ENCODE measurements at regions not wholly inside any gene's neighbourhood (a gene's known extent, or its start where the extent isn't known, plus 50 kb on each side); places are given as distances from the start of the nearest gene placed in this dataset.

DNA sequence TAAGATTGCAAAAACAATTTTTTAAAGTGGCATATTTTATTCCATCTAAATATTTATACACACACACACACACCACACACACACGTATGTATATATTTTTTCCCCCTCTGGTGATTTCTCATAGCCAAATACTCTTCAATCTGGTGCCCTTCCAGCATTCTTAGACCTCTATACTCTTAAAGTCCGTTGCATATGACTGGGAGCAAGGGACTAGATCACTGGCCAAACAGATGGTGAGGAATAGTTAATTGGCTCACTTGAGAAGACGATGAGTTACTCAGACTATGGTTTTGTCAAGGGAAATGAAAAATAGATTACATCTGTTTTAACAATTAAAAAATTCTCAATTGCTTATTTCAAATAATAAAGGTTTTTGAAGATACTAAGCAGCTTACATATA lies 512.5 kb upstream of the LRRTM4 start:
- DNase-seq: peak; percentile 36

DNA sequence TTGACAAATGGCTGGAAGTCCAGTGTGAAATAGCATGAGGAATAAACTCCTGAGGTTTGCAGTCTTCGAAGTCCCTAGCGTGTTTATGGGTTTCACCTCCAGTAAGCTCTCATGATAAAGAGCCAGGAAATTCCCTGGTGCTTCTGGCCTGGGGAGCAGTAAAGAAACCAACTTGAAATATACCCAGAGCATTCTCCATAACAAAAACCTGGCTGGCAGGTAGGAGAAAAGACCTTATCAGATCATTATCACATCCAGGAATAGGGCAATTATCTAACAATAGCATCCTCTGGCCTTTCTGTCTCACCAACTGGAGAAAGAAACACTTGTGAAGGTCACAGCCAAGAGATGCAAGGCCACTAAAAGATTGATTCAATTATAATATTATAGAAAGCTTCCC lies 513.6 kb upstream of the LRRTM4 start:
- no peak for DNase-seq

DNA sequence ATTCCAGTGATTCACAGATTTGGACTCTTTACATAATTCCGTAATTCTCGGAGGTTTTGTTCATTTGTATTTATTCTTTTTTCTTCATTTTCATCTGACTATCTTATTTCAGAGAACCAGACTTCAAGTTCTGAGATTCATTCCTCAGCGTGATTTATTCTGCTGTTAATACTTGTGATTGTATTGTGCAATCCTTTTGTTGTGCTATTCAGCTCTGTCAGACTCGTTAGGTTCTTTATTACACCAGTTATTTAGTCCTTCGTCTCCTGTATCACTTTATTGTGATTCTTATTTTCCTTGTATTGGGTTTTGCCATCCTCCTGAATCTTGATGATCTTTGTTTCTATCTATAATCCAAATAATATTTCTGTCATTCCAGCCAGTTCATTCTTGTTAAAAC lies 529.3 kb upstream of the LRRTM4 start:
- DNase-seq: no peak

DNA sequence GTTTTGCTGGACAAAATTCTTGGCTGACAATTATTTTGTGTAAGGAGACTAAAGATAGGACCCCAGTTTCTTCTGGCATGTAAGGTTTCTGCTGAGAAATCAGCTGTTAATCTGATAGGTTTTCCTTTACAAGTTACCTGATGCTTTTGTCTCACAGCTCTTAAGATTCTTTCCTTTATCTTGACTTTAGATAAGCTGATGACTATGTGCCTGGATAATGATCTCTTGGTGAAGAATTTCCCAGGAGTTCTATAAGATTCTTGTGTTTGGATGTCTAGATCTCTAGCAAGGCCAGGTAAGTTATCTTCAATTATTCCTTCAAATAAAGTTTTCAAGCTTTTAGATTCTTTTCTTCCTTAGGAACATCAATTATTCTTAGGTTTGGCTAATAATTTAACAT lies 534.8 kb upstream of the LRRTM4 start:
- DNase-seq: no peak

DNA sequence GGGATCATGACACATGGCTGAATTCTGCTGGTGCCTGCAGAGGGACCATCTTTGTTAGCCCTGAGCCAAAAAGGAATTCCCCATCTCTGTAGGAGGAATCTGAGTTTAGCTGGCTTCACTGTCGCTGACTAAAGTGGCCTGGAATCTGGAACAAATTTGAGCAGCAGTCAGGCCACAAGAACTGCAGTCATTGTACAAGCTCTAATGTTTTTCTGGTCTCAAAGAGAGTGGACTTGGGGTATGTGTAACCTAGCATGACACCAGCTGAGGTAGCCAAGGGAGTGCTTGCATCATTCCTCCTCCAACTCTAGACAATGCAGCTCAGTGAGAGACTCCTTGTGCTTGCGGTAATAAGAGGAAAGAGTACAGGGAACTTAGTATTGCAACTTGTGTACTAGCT lies 539.1 kb upstream of the LRRTM4 start:
- no peak for DNase-seq

DNA sequence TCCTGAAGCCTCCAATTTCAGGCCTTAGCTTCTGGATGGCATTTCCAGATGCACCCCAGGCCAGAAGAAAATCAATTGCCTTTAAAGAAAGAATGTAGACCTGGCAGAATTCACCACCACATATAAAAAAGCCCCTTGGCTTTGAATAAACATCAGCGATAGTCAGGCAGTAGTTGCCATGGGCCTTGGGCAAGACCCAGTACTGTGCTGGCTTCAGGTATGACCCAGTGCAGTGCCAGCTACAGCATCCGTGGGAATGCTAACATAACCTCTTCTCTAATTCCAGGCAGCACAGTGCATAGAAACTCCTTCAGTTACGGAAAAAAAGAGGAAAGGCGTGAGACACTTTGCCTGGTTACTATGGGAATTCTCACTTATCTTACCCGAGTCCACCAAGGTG lies 539.6 kb upstream of the LRRTM4 start:
- no peak for DNase-seq

DNA sequence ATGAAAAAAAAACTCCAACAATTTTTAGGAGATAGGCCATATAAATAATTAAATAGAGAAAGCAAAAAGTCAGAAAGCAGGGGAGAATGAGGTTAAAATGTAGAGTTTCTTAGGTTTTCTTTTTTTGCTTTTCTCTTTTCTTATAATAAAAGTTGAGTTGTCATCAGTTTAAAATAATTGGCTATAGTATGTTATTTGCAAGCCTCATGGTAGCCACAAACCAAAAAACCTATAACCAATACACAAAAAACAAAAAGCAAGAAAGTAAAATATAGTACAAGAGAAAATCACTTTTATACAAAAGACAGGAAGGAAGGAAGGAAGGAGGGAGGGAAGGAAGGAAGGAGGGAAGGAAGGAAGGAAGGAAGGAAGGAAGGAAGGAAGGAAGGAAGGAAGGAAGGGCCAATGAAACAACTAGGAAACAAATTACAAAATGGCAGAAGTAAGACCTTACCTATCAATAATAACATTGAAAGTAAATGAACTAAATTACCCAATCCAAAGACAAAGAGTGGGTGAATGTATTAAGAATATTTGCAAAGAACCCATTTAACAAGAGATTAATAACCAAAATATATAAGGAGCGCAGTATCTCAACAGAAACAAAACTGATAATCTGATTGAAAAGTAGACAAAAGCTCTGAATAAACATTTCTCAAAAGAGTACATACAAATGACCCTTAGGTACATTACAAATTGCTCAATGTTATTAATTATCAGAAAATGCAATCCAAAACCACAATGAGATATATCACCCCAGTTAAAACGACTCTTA lies 541.3 kb upstream of the LRRTM4 start:
- no peak for DNase-seq

DNA sequence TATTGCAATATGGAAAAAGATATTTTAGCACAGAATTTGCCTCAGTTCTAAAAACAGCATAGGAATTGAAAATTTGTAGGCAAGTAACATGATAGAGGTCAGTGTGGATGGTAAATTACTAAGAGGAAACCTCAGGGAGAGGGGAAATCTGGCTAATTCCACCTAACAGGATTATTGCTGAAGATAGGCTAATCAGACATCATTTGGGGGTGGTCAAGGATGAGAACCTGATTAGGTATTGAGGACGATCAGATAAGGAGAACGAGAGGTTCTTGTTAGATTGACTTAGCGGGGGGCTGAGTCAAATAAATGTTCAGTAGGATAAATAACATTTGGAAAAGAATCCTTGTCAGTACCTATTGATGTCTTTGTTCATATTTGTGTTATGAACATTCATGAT lies 543.2 kb upstream of the LRRTM4 start:
- DNase-seq: no peak

DNA sequence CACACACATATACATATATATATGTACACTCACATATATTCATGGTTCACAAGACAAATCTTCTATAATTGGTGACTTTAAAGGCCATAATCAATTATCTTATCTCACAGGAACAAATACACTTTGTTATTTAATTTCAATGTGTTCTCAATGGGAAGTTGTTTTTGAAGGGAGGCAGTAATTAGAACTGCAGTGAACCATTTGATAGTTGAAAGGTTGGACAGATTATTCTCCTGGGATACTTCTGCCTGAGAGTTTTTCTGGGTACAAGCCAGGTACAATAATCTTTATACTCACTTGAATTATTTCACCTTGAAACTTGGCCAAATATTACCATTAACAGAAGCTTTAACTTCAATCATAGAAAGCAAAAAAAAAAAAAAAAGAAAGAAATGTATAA lies 546.6 kb upstream of the LRRTM4 start:
- no peak for DNase-seq

DNA sequence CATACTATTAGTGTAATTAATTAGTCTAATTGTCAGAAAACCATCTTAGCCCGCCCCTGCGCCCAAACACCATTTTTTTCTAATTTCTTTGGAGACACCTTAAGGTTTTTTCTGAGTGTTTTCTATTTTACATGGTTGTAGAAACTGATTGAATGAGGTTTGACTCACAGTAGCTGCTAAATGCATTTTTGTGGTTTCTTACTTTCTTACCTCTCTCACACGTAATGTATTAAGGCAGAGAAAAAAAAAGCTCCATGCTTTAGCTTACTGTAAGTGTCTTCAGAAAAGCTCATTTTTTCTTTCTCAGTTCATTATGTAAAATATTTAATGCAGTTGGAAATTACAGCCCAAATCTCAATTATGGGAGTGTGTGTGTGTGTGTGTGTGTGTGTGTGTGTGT lies 548.5 kb upstream of the LRRTM4 start:
- DNase-seq: no peak

DNA sequence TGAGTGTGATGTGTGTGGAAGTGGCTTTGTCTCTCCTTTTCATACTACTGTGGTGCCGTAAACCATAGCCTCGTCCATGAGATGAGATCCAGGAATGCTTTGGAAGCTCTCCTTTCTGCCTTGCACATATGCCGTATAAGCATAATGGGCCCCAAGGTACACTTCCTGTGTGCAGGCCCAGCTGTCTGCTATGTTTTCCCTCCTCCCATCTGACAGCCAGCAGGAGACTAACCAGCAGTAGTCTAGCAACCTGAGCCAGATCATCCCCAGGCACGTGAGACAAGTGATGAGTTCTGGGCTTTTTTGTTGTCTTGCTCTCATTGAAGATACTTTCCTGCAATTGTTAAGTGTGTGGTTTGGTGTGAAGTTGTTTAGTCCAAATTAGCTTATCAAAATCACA lies 555.5 kb upstream of the LRRTM4 start:
- peak; percentile 29 for DNase-seq

DNA sequence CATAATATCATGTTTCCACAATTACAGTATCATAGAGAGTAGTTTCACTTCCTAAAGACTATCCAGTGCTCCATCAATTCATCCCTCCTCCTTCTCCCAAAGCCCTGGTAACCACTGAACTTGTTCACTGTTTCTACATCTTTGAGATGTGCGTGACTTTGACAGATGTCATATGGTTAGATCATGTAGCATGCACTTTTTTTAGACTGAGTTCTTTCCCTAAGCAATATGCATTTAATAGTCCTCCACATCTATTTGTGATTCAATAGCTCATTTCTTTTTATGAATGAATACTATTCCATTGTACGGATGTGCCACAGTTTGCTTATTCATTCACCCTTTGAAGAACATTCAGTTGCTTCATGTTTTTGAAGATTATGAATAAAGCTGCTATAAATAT lies 560.4 kb upstream of the LRRTM4 start:
- no peak for DNase-seq

DNA sequence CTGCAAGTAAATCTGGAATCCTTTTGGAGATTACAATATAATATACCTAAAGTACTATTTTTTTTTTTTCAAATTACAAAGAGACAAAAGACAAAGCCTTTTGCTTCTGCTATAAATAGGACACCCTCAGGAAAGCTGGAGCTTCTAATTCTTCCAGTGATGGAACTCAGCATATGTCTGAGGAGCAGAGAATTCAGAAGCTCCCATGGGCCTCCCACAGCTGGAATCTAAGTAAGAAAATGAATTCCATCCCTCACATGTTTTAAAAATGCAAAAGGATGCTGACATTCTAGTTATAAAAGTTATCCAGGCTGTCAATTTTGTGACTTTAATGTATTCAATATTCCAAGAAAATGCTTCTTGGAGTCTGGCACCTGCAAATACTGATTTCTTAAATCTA lies 571.3 kb upstream of the LRRTM4 start:
- DNase-seq: no peak

DNA sequence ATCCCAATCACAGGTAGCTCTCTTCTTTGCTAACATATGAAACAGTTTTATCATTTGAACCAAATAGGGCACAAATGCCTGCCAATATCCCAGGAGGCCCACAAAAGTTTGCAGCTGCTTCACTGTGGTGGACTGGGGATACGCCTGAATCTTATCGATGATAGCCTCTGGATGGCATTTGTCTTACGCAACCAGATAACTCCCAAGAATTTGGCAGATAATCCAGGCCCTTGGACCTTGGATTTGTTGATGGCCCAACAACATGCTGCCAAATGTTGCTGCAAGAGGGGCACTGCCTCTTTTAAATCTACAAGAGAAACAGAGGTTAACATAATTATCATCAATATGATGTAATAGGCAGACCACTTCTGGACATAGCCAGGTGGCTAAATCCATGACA lies 587.1 kb upstream of the LRRTM4 start:
- no peak for DNase-seq

DNA sequence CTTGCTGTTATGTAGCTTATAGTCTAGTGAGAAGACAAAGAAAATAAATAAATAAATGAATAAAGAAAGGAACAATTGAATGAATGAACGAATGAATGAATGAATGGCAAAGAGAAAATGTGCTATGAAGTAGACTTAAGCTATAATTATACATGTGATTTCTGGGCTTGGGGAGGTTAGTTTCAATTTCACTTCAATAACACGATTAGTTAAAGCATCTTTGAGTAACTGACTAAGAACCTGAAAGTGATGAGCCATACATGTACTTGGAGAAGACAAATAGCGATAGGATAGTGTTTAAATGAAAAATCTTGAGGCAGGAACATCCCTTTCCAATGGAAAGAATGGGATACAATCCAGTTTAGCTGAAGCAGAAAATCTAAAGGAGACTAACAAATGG lies 593.1 kb upstream of the LRRTM4 start:
- no peak for DNase-seq

DNA sequence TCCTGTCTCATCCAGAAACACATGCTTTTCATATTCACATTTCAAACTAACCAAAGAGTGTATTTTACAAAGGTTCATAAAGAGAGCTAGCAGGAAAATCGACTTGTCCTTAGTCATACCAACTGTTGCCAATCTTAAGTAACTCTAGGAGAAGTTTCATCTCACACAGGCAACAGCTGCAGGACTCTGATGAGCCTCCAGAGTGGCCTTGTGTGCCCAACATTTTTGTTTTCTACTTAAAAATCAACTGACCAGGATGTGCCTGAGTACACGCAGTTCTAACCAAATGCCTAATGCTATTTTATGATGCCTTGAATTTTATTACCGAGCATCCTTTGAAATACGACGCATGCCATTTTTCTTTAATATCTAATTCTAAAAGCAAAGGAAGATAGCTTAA lies 595.9 kb upstream of the LRRTM4 start:
- DNase-seq: peak; percentile 24

DNA sequence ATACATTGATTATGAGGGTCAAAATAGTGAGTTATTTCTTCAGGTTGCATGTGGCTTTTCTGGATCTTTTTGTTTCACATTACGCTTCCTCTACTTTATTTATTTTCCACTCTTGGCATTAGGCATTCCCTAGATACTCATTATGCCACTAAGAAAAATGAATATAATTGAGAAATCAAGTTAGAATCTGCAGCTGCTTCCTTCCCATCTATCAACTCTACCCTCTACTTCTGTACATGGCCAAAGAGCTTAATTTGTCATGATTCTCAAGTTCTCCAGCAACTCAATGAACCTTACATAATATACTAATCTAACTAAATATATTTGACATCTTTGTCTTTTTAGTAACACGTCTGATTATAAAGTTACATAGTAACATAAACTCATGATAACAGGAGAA lies 598.1 kb upstream of the LRRTM4 start:
- no peak for DNase-seq

DNA sequence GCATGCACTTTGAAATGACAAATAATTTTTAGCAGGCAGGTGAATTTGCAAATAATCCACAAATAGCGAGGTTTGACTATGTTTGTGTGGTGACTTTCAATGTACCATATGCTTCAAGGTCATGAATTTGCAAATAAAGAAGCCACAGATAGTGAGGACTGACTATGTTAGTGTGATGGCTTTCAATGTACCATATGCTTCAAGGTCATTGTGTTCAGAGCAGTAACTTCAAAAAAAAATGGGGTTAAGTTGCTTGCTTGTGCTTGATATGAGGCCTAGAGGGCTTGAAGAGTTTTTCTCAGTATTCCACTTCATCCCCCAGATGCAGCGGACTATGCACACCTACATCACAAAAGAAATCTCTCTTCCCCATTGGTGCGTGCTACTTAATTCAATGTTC lies 602.9 kb upstream of the LRRTM4 start:
- no peak for DNase-seq

DNA sequence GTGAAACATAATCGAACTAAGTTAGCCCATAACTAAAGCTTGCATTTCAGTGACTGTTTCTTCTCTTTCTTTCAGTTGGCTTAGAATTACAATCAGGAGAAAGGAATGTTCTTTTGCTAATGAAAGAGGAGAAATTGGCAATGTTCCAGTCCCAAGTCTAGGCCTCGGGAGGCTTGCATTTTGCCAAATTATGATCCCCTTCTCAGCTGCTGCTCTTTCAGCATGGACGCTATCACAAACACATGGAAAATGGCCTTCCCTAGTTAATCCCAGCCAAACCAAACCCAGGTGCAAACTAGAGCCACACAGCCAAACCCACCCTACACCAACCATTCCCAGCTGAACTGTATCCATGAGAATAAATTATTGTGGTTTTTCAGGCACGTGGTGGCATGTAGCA lies 605.2 kb upstream of the LRRTM4 start:
- DNase-seq: peak; percentile 50

DNA sequence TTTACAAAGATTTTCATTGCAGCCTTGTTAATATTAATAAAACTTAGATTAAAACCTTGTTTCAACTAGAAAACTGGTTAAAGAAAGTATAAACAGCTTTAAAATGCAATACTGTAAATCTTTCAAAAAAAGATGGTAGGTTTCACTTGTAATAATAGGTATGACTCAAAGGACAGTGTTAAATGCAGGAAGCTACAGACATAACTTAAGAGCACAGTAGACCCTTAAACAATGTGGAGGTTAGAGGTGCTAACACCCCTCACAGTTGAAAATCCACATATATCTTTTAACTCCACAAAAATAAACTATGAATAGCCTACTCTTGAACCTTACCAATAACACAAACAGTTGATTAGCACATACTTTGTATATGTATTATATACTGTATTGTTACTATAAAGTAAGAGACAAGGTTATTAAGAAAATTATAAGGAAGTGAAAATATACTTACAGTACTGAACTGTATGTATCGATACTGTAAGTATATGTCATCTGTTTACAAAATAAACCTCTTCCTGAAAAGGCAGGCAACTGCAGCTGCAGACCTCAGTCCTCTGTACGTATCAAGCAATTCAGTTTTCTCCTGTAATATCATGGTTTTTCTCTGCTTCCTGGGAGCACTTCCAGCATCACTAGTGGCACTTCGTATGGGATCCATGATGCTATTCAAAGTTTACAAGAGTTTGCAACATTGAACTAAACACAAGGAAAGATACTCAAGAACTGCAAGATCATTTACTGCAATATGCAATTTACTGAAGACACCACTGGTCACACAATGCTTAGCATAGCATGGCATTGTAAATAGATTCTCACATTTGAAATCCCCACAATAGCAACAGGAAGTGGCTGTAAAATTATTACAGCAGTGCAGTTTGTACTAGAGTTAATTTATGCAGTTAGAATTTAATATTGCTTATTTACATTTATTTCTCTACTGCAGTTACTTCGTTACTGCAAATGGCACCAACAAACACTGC lies 610.5 kb upstream of the LRRTM4 start:
- DNase-seq: no peak

DNA sequence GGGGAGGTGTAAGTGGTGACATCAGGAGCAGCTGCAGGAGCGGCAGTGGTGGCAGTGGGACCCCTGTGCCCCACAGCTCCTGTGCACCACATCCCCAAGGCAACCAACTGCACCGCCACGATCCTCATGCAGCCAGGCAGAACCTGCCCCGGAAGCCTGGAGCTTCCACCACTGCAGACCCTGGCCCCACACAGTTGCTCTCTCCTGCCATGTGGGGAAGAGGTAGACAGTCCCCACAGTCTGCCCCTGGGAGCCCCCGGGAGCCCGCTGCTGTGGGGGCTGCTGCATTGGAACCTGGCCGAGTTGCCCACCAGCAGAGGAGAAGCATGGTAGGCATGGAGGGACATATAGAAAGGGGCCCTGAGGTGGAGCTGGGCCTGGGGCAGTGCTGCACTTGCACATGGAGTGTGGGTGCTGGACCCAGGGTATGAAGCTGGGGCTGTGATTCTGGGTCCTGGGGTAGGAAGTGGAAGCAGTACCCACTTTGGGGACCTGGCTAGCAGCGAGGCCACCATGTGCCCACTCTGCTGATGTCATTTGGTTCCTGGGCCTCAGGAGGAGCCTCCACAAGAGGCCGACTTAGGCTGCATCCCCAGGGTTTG lies 623.3 kb upstream of the LRRTM4 start:
- DNase-seq: no peak

DNA sequence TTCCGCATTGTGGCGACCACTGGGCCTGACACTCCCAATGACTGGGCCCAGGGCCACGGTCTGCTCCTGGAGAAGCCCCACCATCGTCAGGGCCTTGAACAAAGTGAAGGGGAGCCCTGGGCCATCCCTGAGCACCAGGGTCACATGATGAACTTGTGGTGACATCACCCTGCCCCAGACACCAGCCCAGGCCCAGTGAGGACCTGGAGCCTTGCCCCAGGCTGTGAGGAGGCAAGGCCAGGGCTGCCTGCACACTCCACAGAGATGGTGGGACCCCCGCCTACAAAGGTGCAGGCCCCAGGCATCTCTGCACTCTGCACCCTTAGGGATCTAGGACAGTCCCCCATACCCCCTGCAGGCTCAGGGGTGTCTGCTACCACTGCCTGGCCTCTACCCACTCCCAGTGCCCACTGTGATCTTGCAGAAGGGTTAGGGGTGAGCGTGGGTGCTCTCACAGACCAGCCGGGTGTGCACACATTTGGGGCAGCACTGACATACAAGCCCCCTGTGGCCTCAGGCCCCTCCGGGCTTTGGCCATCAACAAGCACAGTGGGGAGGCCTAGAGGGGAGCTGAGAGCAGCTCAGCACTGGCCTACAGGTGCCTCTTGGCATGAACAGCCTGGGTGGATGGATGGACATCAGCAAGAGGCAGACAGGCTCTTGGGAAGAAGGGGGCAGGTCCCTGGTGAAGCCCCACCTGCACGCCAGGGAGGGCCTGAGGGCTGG lies 624.0 kb upstream of the LRRTM4 start:
- no peak for DNase-seq

DNA sequence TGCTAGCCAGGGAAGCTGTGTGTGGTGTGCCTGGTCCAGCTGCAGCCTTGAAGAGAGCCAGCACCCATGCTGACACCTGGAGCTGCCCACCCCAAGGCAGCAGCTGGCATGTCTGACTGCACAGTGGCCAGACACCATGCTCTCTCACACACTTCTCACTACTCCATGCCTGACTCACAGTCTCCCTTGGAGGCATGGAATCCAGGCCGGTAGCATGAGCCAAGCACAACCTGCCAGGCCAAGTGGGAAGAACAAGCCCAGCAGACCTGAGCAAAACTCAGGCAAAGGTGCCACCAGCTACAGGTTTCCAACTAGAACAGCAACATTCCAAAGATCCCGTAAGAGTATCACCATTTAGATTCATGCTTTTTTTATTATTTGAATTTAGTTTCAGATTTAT lies 625.3 kb upstream of the LRRTM4 start:
- no peak for DNase-seq
